Left lung (tissue), 4 donors: ENCODE measurements at regions not wholly inside any gene's neighbourhood (a gene's known extent, or its start where the extent isn't known, plus 50 kb on each side); places are given as distances from the start of the nearest gene placed in this dataset.

Experiments
- ATAC-seq: fragments of 200-7000 bp; cut with Tn5 transposase; one replicate; pipeline ENCODE4 v1.9.1; 2020; ENCODE audit warnings: moderate library complexity
- DNase-seq, 4 donors: peaks; one replicate each; pipeline ENCODE4 v3.0.0-alpha.2; 2013 to 2020
- H3K27ac ChIP-seq, 2 donors: fragments of 200-600 bp; sonication (generic) in 1 of 2; one replicate each; pipeline versions ENCODE4 v1.5.0 to v1.8.0; 2020 to 2021
- H3K27me3 ChIP-seq, 2 donors: fragments of 200-600 bp; sonication (generic) in 1 of 2; one replicate each; pipeline versions ENCODE4 v1.5.0 to v1.8.0; 2020 to 2021
- H3K36me3 ChIP-seq, 2 donors: fragments of 200-600 bp; sonication (generic) in 1 of 2; one replicate each; pipeline versions ENCODE4 v1.5.0 to v1.8.0; 2020 to 2021
- H3K4me1 ChIP-seq, 2 donors: fragments of 200-600 bp; one replicate each; pipeline ENCODE4 v1.8.0; 2021
- H3K4me3 ChIP-seq, 2 donors: fragments of 200-600 bp; sonication (generic) in 1 of 2; one replicate each; pipeline versions ENCODE4 v1.5.0 to v1.8.0; 2020 to 2021; ENCODE audit warnings: mild to moderate bottlenecking in 1 of 2
- H3K9me3 ChIP-seq, 2 donors: fragments of 200-600 bp; sonication (generic) in 1 of 2; one replicate each; pipeline versions ENCODE4 v1.5.0 to v1.8.0; 2020 to 2021
- intact Hi-C, 2 donors: fragments of 100-400 bp; cut with DNase I; formaldehyde crosslinking; loops; one replicate each; pipeline versions ENCODE4 v1.11.2 to v1.14.2; 2022
- TF ChIP-seq, protein P1 (sequence below), 2 donors: fragments of 200-600 bp; sonication (generic) in 1 of 2; IDR thresholded peaks; one replicate each; pipeline versions ENCODE4 v1.5.0 to v1.8.0; 2021; ENCODE audit warnings: antibody characterized with exemption in 2 of 2
- donor health status: DM: no; HTN: yes; CAD: no.
- donor health status: DM: no; HTN: no; CAD: no.

DNA sequence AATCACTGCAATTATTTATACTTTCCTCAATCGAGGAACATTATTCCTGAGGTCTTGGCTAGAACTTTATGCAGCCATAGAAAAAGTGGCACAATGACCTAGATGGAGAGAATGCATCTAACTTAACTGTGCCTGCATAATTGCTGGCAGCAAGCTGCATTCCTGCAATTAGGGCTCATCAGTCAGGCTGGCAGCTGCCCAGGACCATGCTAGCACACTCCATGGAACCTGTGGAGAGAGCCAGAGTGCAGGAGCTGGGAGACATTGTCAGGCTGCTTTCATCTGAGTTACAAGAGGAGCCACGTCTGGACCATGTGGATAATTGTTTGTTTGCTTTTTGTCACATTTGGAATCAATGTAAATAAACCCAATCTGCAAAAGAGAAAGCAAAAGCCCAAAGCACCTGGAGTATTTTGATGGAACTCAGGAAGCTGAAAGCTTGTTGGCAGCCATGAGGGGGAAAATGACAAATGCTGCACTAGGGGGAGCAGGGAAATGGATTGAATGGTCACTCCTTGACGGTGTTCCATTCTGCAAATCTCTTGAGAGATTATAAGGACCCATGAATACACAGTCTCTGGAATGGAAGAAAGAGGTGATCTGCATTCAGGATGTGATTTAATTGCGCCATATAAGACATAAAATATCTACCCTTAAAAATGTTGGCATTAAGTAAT lies 839.9 kb downstream of the MAT2B start:
- H3K27me3 ChIP-seq, result no peaks in the 10 kb centered on the region
- no peak overlapping the region for H3K27ac ChIP-seq
- peak in 1 of 4 donors; percentile 41 for DNase-seq
- TF ChIP-seq, protein P1, sequence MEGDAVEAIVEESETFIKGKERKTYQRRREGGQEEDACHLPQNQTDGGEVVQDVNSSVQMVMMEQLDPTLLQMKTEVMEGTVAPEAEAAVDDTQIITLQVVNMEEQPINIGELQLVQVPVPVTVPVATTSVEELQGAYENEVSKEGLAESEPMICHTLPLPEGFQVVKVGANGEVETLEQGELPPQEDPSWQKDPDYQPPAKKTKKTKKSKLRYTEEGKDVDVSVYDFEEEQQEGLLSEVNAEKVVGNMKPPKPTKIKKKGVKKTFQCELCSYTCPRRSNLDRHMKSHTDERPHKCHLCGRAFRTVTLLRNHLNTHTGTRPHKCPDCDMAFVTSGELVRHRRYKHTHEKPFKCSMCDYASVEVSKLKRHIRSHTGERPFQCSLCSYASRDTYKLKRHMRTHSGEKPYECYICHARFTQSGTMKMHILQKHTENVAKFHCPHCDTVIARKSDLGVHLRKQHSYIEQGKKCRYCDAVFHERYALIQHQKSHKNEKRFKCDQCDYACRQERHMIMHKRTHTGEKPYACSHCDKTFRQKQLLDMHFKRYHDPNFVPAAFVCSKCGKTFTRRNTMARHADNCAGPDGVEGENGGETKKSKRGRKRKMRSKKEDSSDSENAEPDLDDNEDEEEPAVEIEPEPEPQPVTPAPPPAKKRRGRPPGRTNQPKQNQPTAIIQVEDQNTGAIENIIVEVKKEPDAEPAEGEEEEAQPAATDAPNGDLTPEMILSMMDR (IDR thresholded peaks at IDR 0.05), result no peak
- peak; percentile 44 for ATAC-seq
- intact Hi-C loops, result no loop called here
- H3K4me1 ChIP-seq, result no peaks in the 10 kb centered on the region
- no peaks in the 10 kb centered on the region for H3K36me3 ChIP-seq
- no peak overlapping the region for H3K4me3 ChIP-seq
- no peaks in the 10 kb centered on the region for H3K9me3 ChIP-seq

DNA sequence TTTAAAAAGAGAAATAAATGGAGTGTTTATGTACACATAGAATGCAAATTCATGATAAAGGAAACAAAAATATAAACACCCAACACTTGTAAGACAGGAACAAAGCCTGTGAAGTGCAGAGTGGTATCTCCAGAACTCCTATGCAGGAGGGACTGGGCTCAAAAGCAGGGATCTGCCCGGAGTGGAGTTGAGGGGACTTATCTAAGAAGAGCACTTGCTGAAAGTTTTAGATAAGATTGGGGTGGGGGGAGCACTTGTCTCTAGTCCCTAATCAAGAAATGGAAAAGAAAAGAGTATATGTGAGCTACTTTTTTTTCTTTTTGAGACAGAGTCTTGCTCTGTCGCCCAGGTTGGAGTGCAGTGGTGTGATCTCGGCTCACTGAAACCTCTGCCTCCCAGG lies 840.4 kb downstream of the MAT2B start:
- H3K4me1 ChIP-seq, result no peaks in the 10 kb centered on the region
- no peaks in the 10 kb centered on the region for H3K9me3 ChIP-seq
- no peak overlapping the region for H3K27ac ChIP-seq
- DNase-seq (no peak), ATAC-seq (no peak)
- TF ChIP-seq, protein P1 (IDR thresholded peaks at IDR 0.05), result no peak
- intact Hi-C loops, result no loop called here
- H3K27me3 ChIP-seq, result no peaks in the 10 kb centered on the region
- no peak overlapping the region for H3K4me3 ChIP-seq
- H3K36me3 ChIP-seq, result no peaks in the 10 kb centered on the region

DNA sequence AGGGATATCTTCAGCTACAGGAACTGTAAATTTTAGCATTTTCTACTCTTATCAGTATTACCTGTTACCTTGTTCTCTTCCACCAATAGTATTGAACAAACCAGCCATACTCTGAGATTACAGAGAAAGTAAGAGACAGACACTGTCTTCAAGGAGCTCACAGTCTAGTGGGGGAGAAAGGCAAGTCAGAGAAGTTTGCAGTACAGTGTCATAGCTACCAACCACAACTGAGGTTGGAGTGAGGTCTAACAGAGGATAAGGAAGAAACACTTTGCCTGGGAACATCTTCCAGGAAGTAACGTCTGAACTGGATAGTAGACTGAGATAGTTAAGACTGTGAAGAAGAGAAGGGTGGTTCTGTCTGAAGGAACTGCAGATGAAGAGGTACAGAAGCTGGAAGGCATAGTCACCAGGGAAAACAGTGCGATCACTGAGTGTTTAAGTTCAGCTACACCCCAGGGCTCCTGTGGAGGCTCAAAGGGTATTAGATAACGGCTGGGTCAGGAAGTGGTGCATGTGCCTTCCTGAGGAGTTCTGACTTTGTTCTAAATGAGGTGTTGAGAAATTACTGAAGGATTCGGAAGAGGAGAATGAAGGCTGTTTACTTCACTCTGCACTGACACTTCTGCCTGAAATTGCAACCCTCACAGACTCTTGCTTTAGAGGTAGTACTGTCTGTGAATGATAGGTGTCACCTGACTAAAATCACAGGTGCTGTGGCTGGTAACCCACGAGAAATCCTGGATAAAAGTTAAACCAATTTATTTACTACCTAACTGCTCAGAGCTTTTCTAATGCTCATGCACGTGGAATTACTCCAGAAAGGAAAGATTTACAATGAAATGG lies 841.6 kb downstream of the MAT2B start:
- DNase-seq (no peak), ATAC-seq (no peak)
- no peaks in the 10 kb centered on the region for H3K36me3 ChIP-seq
- TF ChIP-seq, protein P1 (IDR thresholded peaks at IDR 0.05), result no peak
- H3K4me3 ChIP-seq, result no peak overlapping the region
- H3K27me3 ChIP-seq, result no peaks in the 10 kb centered on the region
- intact Hi-C loops, result no loop called here
- no peaks in the 10 kb centered on the region for H3K4me1 ChIP-seq
- H3K9me3 ChIP-seq, result no peaks in the 10 kb centered on the region
- H3K27ac ChIP-seq, result no peak overlapping the region

DNA sequence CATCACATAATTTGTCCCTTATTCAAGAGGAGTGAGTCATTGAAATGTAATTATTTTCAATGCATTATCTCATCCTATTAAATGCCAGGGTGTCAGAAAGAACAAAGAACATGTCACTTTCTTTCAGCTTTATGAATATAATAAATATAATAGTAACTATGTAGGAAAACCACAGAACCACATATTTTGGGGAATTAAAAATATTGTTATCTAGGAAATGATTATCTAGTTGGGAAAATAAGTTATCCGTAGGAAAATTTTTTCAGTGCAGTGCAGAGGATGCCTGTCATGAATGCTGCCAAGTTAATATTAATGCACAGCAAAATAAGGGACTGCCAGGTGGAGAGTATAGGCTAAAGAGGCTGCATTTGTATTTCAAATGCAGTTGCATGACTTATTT lies 844.8 kb downstream of the MAT2B start:
- DNase-seq (no peak), ATAC-seq (no peak)
- H3K27ac ChIP-seq, result no peak overlapping the region
- H3K4me1 ChIP-seq, result no peaks in the 10 kb centered on the region
- H3K9me3 ChIP-seq, result no peaks in the 10 kb centered on the region
- TF ChIP-seq, protein P1 (IDR thresholded peaks at IDR 0.05), result no peak
- no peak overlapping the region for H3K4me3 ChIP-seq
- no peaks in the 10 kb centered on the region for H3K27me3 ChIP-seq
- no peaks in the 10 kb centered on the region for H3K36me3 ChIP-seq
- intact Hi-C loops, result no loop called here

DNA sequence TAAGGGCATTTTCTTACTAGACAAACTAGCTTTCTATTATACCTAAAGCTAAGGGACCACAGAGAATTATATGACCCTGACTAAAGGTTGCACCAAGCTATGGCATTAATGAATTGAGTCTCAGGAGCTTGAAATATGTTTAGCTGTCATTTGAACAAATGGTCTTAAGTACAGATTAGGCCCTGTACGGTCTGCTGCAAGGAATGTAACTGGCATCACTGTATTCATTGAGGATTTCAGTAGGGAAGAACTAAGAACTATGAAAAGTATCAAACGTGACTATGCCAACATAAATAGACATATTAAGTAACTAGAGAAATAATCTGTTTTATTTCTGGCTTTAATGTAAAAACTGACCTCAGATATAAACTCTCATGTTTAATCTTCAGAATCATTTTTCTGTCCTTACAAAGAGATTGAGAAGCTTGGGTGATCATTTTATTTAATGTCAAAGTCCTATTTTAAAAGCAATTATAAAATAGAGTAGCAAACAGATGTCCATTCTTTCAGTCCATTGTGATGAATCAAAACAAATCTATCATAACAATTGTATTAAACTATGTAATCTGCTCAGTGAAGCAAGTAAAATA lies 845.9 kb downstream of the MAT2B start:
- no peak overlapping the region for H3K4me3 ChIP-seq
- H3K36me3 ChIP-seq, result no peaks in the 10 kb centered on the region
- intact Hi-C loops, result no loop called here
- no peak overlapping the region for H3K27ac ChIP-seq
- no peaks in the 10 kb centered on the region for H3K27me3 ChIP-seq
- no peaks in the 10 kb centered on the region for H3K4me1 ChIP-seq
- H3K9me3 ChIP-seq, result no peaks in the 10 kb centered on the region
- ATAC-seq (no peak), DNase-seq (no peak)
- TF ChIP-seq, protein P1 (IDR thresholded peaks at IDR 0.05), result no peak
